HS-27A (cell line): ENCODE measurements at regions not wholly inside any gene's neighbourhood (a gene's known extent, or its start where the extent isn't known, plus 50 kb on each side); places are given as distances from the start of the nearest gene placed in this dataset.

Experiments
- DNase-seq: peaks from one replicate; pipeline ENCODE4 v3.0.0-alpha.2; 2012; ENCODE audit warnings: low read depth, missing footprints

DNA sequence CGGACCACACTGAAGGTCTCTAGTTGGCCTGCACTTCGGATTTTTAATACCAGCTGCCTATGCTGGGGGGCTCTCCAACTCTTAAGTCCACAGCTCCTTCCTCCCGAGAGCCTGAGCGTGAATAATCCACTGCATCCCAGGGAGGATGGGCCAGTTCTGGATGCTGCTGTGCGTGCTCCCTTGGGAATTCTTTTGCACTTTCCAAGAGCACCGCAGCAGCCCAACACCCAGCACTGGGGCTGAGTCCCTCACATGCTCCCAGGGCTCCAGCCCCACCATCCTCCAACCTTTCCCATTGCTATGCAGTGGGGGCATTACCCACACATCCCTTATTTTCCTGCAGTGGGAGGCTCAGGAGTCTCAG lies 136.4 kb upstream of the IQSEC1 start:
- DNase-seq = no peak

DNA sequence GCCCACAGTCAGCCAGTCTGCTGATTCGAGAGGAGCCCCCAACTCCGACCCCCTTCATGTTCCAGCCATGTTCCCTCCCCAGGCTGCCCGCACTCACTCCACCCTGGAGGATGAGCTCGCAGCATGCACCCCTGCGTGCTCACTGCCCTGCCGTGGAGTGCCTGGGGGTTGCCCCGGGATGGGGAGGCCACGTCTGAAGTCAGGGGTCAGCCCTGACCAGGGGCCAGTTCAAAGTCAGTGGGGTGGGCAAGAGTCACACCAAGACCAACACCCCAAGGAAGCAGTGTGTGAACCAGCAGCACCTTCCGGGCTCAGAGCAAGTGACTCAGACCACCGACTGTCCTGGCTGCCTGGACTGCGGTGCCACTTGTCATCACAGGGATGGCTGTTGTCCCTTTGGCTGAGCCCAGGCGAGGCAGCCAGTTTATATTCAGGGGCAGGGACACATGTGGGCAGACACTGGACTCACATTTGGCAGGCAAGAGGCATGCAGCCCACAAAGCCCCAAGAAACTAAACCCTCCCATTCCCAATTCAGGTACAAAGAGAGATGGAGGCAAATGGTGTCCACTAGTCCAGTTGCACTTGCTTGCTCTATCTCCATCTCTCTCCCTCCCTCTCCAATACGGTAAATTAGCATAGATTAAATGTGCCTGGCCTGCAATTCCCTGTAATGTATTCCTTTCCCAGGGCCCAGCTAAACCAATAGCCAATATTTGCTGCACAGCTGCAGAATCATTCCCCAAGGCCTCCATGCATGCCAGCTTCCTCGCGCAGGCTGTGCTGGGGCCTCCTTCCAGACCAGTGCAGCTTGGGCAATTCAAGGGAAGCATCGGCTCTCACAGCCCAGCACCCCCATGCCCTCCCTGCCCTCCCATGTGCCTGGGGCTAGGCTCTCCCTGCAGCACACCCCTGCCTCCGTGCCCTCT lies 135.7 kb upstream of the IQSEC1 start:
- DNase-seq = no peak

DNA sequence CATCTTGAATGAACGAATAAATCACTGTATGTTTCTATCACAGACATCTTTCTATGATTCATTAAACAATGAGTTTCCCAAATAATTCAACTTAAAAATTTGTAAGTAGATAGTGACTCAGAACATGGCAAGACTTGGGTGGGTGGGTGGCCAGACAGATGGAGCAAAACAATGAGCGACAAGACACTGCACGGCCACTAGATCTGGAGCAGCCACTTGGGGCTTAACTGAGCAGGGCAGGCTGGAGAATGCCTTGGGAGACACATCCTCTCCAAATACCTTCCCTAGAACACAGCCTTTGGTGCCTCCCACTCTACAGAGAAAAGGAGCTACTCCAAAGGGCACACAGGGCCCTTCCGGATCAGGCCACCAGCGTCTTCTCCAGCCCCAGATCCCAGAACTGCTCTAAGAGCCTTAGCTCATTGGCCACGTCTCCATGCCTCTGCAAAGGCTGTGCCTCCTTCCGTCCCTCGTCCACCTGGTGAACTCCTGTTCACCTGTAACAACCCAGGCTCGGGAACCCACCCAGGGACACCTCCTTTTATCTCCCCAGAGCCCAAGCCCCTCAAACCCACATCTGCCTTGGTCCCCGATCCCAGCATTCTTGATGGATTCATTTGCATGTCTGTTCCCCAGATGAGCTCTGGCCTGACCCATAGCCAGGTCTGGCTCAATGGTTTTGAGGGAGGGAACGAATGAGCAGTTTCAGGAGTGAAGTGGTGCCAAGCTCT lies 134.9 kb upstream of the IQSEC1 start:
- no peak for DNase-seq

DNA sequence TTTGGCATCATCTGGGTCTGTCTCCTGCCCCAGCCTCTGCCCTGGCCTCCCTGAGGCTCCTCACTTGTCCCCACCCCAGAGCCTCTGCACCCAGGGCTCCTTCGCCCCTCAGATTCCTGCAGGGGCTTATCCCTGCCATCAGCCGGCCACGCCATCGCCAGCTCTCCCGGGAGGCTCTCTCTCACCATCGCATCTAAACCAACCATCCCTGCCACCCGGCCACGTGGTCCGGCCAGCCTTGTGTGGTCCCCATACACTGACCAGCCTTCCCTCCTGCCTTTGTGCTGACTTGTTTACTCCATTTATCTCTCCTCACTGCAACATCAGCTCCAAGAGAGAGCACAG lies 134.3 kb upstream of the IQSEC1 start:
- DNase-seq = no peak

DNA sequence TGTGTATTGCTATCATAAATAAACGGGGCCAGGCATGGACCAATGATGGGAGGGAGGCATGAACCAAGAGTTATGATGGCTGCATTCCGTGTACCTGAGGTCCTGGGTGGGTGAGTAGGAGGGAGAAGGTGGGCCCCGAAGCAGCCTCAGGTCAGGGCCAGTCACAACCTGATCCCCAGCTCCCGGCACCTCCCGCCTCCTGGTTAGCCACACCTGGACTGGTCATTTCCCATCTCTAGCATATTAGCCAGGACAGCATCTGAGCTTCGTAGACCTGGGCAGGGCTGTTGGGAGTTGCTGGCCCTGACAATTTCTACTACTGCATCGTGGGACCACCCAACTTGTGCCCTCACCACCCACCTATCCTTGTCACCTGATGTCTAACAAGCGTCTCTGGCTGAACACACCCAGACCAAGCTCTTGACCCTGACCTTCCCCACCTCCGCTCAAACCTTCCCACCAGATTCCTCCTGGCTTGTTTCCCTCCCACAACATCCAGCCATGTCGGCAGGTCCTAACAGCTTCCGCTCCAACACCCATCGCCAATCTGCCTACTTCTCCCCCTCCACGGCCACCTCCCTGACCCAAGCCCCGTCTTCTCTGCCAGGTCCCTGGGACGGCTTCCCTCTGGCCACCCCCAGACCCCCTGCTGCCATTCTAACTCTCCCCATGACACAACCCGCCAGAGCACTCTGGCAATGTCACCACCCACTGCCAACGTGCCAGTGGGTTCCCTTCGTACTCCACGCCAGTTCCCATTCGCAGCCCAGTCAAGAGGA lies 133.8 kb upstream of the IQSEC1 start:
- DNase-seq = no peak

DNA sequence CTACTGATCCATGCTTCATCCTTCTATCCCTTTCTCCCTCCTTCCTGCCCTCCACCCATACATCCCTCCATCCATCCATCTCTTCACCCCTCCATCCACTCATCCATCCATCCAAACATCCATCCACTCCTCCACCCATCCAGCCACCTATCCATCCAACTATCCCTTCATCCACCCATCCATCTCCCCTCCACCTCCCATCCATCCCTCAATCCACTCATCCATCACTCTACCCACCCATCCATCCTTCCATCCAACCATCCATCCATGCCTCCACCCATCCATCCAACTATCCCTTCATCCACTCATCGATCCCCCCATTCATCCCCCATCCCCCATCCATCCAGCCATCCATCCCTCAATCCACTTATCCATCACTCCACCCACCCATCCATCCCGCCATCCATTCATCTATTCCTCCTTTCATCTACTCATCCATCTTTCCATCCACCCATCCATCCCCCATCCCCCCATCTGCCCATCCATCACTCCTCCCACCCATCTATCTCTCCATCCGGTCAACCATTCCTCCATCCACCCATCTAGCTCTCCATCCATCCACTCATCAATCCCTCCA lies 132.4 kb upstream of the IQSEC1 start:
- DNase-seq = no peak

DNA sequence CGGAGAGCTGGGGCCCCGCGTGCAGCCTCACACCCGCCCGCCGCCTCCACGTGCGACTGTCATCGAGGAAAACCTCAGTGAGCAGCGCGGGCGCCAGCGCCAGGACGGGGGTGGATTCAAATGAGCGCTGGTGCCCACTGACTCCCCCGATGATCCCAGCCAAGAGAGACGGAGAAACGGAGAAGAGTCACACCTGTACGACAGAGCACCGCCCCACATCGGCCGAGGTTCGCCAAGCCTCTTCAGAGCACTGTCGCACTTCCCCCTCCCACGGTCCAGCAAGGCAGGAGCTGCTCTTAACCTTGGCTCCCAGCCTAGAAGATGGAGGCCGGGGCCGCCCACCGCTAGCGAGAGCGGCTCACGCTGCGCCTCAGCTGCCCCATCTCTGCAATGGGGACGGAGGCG lies 130.9 kb upstream of the IQSEC1 start:
- no peak for DNase-seq

DNA sequence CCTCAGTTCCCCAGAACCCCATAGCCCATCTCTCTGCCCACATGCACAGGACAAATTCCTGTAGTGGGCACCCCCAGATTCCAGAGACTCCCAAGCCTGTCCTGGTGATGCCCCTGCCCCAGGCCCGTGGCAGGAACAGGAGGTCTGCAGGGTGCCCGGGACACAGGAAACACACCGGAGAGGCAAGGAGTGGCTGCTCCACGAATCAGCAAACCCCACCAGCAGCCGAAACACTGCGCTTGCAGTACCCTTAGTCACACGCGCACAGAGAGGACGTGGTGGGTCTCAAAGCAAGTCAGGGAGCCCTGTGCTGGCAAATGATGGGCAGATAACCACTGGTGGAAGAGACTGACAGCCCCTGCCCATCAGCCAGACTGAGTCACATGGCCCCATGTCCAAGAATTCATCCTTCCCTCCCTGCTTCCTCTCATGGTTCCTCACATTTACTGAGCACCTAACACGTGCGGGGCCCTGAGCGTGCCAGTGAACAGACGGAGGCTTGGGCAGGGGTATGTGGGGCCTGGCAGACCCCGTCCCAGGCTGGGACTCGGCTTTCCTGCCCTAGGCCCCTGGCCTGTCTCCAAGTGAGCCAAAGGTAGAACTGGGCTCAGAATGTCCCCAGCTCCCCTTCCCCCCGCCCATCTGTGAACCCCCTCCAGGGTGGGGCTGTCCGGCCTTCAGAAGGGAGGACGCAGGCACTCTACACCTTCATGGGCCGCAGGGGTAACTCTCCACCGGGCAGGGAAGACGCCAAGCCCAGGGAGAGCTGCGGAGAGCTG lies 130.4 kb upstream of the IQSEC1 start:
- no peak for DNase-seq

DNA sequence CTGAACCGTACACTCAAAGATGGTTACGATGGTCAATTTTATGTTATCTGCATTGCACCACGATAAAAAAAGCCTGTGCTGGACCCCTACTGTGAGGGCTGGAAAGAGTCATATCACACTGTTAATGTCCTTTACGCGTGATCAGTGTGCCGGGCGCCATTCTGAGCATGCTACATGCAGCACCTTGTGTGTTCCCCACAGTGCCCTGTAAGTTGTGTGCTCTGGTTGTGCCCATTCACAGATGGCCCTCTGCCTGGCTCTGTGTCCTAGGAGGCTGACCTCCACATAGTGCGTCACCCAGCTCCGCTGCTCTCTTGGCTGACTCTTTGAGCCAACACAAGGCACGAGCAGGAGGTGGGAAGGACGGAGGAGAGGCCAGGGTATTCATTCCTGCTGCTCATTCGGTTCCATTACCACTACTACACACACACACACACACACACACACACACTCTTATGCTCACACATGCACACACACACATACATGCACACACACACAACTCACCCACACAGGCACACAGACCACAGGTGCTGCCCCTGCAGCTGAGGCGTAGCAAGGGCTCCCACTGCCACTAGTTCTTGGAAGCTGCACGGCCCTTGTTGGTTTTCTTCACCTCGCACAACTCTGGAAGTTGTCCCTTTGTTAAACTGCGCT lies 129.6 kb upstream of the IQSEC1 start:
- DNase-seq = no peak

DNA sequence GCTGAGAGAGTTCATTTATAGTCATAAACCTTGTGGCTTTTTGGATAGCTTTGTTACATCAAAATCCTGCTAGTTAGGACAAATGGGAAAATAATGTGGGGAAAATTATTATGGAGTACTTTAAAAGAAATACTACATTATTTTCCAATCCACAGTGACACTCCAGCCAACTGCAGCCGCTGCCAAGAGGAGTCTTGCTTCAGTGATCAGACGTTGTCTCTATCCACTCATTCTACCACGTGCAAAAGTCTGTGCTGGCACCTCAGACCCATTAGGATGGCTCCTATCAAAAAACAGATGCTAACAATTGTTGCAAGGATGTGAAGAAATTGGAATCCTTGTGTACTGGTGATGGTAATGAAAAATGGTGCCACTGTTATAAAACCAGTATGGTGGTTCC lies 128.6 kb upstream of the IQSEC1 start:
- DNase-seq = no peak

DNA sequence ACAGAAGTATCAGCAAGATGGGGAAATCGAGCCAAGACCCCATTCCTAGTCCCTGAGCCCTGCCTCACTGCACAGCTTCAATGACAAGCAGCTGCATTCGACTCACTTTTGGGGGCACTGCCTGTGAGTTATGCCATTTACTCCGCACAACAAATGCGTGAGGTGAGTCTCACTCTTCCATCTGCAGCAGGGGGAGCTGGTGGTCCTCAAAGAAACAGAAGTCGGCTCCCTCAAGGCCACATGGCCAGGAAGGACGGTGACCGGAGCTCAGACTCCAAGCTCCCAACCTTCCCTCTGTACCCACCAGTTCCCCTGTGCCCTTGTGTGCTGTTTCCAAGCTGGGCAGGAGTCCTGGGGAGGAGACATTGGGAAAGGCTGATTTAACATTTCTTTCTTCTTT lies 127.7 kb upstream of the IQSEC1 start:
- no peak for DNase-seq

DNA sequence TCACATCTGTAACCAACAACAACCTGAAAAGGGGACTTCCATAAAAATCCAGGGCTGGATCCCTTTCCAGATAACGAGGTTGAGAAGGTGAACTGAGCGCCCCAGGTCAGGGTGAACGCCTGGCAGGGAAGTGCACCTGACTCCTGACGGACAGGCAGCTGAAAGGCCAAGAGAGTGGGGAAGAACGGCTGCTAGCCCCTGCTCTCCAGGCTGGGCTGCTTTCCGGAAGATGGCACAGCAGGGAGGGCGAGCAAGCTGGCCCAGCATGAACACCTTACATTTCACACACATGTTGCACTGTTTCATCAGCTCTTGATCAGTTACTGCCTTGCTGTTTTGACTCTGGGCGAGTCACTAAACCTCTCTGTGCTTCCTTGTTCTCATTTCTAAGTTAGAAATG lies 127.2 kb upstream of the IQSEC1 start:
- no peak for DNase-seq

DNA sequence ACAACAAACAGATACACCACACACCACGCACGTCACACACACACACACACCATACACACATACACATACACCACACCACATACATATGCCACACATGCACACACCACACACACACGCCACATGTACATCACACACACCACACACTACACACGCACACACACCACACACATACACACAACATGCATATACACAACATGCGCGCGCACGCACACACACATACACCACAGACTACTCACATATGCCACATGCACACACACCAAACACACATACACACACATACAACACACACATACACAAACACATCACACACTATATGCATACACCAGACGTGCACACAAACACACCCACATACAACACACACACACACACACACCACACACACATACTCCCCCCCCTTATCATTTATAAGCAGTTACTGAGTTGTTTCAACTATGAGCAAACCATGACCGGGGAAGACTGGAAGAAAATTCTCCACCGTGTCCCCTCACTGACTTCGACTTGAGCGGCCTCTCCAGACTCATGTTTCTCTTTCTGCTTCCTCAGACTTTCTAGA lies 126.7 kb upstream of the IQSEC1 start:
- no peak for DNase-seq

DNA sequence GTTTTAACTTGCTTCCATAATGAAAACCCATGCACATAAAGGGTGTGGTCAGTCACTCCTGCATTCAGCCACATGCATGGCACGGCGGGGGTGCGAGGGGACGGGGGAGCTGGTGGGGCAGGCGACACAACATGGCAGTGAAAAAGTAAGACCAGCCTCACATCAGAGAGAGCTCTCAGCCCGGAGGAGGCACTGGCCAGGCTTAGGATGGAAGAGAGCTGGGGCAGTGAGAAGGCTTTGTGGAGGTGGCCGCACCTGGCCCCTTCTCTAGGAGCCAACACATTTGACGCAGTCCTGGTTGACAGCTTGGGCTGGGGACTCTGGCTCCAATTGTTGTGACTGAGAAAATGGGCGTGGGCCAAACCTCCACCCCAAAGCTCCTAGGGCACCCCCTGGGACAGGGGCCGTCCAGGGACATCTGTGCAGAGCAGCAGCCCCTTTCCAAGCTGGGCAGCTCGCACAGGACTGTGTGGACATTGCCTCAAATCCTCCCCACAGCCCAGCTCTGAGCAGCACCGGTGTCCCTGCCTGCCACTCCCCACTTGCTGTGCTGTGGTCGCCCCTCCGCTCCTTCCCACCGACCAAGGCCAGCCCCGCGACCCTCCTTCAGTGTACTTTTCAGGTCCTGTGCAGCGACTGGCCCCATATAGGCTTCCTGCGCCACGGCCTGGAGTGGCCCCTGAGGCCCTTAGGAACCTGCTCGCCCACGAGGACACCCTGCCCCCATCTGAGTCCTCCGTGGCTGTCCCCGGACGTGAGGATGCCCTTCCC lies 126.0 kb upstream of the IQSEC1 start:
- DNase-seq = no peak

DNA sequence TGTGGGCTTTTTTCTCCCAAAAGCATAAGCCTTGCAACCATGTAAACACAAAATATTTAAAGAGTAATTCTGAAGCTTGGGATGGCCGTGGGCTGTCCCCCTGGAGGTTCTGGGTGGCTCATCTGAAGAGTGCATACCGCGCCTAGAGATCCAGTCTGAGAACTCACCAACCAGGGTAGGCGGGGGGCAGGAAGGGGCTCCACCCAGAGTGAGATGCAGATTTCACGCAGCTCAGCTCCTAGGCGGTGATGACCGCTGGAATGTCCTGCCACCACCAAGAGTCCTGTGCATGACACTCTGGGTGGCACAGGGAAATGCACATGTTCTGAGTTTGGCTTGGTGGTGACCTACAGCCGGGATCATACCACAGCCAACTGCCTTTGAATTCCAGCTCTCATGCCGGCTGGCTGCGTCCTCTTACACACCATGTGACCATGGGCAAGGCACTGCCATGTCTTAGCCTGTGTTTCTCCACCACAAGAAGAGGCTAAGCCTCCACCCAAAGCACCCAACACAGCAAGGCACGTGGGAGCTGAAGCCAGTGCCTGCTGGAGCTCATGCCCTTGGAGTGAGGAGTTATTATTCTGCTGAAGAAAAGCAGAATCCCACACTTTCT lies 125.1 kb upstream of the IQSEC1 start:
- DNase-seq = no peak

DNA sequence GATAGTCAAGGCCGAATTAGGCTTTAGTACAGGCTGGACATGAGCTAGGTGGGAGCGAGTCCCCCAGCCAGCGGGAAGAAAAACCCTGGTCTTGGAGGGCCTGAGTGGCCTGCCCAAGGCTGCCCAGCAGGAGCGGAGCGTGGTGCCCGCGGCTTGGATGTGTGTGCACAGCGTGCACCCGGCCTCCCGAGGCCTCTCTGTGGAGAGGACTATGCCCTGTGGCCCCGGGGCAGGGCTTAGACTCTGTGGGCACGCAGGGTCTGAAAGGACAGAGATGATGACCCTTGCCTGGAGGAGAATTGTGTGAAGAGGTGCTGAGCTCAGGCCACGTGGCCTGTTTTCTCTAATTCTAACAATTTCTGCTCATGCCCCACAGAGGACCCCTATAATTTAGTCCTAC lies 124.6 kb upstream of the IQSEC1 start:
- DNase-seq = no peak

DNA sequence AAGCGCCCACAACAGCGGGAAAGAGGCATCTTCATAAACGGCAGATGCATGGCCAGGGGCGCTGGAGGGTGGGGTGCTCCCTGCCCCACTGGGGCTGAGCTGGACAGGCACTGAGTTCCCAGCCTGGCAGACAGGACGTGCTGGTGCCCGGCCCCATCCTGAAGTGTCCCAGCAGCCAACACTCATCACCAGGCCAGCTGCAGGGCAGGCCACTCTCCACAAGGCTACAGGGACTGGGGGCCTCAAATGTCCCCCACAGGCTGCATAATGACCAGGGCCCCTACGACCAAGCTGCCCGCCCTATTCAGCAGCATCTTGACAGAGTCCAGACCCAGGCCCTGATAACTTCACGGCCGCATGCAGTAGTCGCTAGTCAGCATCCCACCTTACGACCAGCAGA lies 124.1 kb upstream of the IQSEC1 start:
- no peak for DNase-seq

DNA sequence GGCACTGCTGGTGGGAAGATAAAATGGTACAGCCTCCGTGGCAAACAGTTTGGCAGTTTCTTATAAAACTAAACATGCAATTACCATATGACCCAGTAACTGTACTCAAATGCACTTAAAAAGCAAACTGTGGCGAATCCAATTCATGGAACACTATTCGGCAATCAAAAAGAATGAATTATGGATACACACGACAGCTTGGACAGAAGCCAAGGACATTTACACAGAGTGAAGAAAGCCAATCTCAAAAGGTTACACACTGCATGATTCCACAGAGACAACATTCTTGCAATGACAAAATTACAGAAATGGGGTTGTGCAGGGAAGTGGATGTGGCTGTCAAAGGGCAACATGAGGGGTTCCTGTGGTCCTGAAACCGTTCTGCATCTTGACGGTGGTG lies 122.1 kb upstream of the IQSEC1 start:
- no peak for DNase-seq
